Erythroblast (primary cell): ENCODE measurements at regions not wholly inside any gene's neighbourhood (a gene's known extent, or its start where the extent isn't known, plus 50 kb on each side); places are given as distances from the start of the nearest gene placed in this dataset.

ENCODE experiments used
- GATA1 ChIP-seq: IDR thresholded peaks from 2 replicates; pipeline ENCODE4 v1.6.1; 2011; ENCODE audit warnings: low read depth, mild to moderate bottlenecking, control low read depth, low read length, moderate library complexity
- POLR2A ChIP-seq: IDR thresholded peaks from 2 replicates; pipeline ENCODE4 v1.6.1; 2011; ENCODE audit warnings: mild to moderate bottlenecking, low read length

- TF ChIP-seq POLR2A (no peak), GATA1 (no peak)
These were observed 78.2 kb upstream of the MON1B start for GRCh38 chr16:77112746-77113145.
